ENCODE measurements at regions not wholly inside any gene's neighbourhood (a gene's known extent, or its start where the extent isn't known, plus 50 kb on each side); places are given as distances from the start of the nearest gene placed in this dataset.

DNA sequence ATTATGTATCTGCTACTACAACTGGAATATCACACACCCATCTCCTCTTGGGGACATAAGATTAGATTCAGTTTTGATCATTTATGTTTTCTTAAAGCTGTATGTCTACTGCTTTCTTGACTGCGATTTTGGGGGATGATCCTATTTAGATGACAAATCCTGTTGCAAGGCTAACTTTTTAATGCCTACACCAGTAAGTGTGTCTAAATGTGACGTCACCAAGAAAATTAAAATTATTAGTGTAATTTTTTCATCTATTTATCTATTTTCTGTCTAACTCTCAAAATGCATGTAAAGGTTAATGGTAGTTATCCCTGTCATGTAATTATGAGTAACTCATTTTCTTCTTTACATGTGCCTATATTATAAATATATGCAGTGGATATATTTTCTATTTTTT is 170.9 kb upstream of the PPFIA2 start:
- Mint-ChIP-seq H3K36me3 (no peaks in the 10 kb centered on the region), H3K4me1 (no peaks in the 10 kb centered on the region), H3K4me3 (no peak overlapping the region), H3K27me3 (ENCODE audit: low read depth) (no peaks in the 10 kb centered on the region), H3K27ac (no peak overlapping the region), H3K9me3 (peaks cover 14% of the 10 kb centered on the region)
- DNase-seq (ENCODE audit: low spot score) (no peak), ATAC-seq (no peak)
- no peak for TF ChIP-seq NR3C1 (CRISPR knock-in tag; conservative IDR thresholded peaks at IDR 0.05; ENCODE audit: low read depth)
- TF ChIP-seq GRHL2 (CRISPR knock-in tag; IDR thresholded peaks at IDR 0.05; ENCODE audit: insufficient replicate concordance, severe bottlenecking): no peak
- TF ChIP-seq, protein P1, sequence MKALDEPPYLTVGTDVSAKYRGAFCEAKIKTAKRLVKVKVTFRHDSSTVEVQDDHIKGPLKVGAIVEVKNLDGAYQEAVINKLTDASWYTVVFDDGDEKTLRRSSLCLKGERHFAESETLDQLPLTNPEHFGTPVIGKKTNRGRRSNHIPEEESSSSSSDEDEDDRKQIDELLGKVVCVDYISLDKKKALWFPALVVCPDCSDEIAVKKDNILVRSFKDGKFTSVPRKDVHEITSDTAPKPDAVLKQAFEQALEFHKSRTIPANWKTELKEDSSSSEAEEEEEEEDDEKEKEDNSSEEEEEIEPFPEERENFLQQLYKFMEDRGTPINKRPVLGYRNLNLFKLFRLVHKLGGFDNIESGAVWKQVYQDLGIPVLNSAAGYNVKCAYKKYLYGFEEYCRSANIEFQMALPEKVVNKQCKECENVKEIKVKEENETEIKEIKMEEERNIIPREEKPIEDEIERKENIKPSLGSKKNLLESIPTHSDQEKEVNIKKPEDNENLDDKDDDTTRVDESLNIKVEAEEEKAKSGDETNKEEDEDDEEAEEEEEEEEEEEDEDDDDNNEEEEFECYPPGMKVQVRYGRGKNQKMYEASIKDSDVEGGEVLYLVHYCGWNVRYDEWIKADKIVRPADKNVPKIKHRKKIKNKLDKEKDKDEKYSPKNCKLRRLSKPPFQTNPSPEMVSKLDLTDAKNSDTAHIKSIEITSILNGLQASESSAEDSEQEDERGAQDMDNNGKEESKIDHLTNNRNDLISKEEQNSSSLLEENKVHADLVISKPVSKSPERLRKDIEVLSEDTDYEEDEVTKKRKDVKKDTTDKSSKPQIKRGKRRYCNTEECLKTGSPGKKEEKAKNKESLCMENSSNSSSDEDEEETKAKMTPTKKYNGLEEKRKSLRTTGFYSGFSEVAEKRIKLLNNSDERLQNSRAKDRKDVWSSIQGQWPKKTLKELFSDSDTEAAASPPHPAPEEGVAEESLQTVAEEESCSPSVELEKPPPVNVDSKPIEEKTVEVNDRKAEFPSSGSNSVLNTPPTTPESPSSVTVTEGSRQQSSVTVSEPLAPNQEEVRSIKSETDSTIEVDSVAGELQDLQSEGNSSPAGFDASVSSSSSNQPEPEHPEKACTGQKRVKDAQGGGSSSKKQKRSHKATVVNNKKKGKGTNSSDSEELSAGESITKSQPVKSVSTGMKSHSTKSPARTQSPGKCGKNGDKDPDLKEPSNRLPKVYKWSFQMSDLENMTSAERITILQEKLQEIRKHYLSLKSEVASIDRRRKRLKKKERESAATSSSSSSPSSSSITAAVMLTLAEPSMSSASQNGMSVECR (CRISPR knock-in tag; IDR thresholded peaks at IDR 0.05; ENCODE audit: borderline replicate concordance): no peak
- TF ChIP-seq, protein P2, sequence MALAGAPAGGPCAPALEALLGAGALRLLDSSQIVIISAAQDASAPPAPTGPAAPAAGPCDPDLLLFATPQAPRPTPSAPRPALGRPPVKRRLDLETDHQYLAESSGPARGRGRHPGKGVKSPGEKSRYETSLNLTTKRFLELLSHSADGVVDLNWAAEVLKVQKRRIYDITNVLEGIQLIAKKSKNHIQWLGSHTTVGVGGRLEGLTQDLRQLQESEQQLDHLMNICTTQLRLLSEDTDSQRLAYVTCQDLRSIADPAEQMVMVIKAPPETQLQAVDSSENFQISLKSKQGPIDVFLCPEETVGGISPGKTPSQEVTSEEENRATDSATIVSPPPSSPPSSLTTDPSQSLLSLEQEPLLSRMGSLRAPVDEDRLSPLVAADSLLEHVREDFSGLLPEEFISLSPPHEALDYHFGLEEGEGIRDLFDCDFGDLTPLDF (CRISPR knock-in tag; IDR thresholded peaks at IDR 0.05): no peak
- no peak for TF ChIP-seq ZNF416 (CRISPR knock-in tag; IDR thresholded peaks at IDR 0.05)
- no peak for TF ChIP-seq JAZF1 (CRISPR knock-in tag; IDR thresholded peaks at IDR 0.05)
- TF ChIP-seq, protein P3, sequence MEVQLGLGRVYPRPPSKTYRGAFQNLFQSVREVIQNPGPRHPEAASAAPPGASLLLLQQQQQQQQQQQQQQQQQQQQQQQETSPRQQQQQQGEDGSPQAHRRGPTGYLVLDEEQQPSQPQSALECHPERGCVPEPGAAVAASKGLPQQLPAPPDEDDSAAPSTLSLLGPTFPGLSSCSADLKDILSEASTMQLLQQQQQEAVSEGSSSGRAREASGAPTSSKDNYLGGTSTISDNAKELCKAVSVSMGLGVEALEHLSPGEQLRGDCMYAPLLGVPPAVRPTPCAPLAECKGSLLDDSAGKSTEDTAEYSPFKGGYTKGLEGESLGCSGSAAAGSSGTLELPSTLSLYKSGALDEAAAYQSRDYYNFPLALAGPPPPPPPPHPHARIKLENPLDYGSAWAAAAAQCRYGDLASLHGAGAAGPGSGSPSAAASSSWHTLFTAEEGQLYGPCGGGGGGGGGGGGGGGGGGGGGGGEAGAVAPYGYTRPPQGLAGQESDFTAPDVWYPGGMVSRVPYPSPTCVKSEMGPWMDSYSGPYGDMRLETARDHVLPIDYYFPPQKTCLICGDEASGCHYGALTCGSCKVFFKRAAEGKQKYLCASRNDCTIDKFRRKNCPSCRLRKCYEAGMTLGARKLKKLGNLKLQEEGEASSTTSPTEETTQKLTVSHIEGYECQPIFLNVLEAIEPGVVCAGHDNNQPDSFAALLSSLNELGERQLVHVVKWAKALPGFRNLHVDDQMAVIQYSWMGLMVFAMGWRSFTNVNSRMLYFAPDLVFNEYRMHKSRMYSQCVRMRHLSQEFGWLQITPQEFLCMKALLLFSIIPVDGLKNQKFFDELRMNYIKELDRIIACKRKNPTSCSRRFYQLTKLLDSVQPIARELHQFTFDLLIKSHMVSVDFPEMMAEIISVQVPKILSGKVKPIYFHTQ (CRISPR knock-in tag; IDR thresholded peaks at IDR 0.05): no peak
- TF ChIP-seq, protein P4, sequence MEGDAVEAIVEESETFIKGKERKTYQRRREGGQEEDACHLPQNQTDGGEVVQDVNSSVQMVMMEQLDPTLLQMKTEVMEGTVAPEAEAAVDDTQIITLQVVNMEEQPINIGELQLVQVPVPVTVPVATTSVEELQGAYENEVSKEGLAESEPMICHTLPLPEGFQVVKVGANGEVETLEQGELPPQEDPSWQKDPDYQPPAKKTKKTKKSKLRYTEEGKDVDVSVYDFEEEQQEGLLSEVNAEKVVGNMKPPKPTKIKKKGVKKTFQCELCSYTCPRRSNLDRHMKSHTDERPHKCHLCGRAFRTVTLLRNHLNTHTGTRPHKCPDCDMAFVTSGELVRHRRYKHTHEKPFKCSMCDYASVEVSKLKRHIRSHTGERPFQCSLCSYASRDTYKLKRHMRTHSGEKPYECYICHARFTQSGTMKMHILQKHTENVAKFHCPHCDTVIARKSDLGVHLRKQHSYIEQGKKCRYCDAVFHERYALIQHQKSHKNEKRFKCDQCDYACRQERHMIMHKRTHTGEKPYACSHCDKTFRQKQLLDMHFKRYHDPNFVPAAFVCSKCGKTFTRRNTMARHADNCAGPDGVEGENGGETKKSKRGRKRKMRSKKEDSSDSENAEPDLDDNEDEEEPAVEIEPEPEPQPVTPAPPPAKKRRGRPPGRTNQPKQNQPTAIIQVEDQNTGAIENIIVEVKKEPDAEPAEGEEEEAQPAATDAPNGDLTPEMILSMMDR (IDR thresholded peaks at IDR 0.05): no peak
- no peak for TF ChIP-seq SOX15 (CRISPR knock-in tag; IDR thresholded peaks at IDR 0.05)
- no peak for TF ChIP-seq ZNF232 (CRISPR knock-in tag; IDR thresholded peaks at IDR 0.05)
- no peak for TF ChIP-seq ATF1 (CRISPR knock-in tag; IDR thresholded peaks at IDR 0.05)
- TF ChIP-seq, protein P5, sequence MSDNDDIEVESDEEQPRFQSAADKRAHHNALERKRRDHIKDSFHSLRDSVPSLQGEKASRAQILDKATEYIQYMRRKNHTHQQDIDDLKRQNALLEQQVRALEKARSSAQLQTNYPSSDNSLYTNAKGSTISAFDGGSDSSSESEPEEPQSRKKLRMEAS (CRISPR knock-in tag; IDR thresholded peaks at IDR 0.05): no peak
- TF ChIP-seq SMAD4 (CRISPR knock-in tag; IDR thresholded peaks at IDR 0.05): no peak
- TF ChIP-seq, protein P6, sequence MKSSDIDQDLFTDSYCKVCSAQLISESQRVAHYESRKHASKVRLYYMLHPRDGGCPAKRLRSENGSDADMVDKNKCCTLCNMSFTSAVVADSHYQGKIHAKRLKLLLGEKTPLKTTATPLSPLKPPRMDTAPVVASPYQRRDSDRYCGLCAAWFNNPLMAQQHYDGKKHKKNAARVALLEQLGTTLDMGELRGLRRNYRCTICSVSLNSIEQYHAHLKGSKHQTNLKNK (CRISPR knock-in tag; IDR thresholded peaks at IDR 0.05): no peak
- TF ChIP-seq ZNF671 (CRISPR knock-in tag; IDR thresholded peaks at IDR 0.05): no peak
- TF ChIP-seq TEAD1 (CRISPR knock-in tag; IDR thresholded peaks at IDR 0.05): no peak
- TF ChIP-seq CREM (CRISPR knock-in tag; IDR thresholded peaks at IDR 0.05): no peak
- no peak for TF ChIP-seq TEAD4 (CRISPR knock-in tag; IDR thresholded peaks at IDR 0.05)
- ChIA-PET POLR2A (no interaction called here), CTCF (no interaction called here)
